LNCaP clone FGC (cell line): ENCODE measurements at regions not wholly inside any gene's neighbourhood (a gene's known extent, or its start where the extent isn't known, plus 50 kb on each side); places are given as distances from the start of the nearest gene placed in this dataset.
A peak's percentile ranks its signal among the peaks of the same experiment; 100 is the strongest.

ENCODE experiments used
- DNase-seq: peaks from one replicate; pipeline ENCODE4 v3.0.0-alpha.2; 2011; ENCODE audit warnings: low read depth
- H3K4me3 ChIP-seq: 2 replicates; pipeline ENCODE4 v1.5.1; 2011; ENCODE audit warnings: mild to moderate bottlenecking, low read depth, low read length, control low read depth
- TF ChIP-seq, protein P1 (sequence below): IDR thresholded peaks from 2 replicates; pipeline ENCODE4 v1.5.1; 2012; ENCODE audit warnings: mild to moderate bottlenecking; ENCODE audit not compliant: control insufficient read depth, insufficient read depth; ENCODE audit errors: extremely low read depth

DNA sequence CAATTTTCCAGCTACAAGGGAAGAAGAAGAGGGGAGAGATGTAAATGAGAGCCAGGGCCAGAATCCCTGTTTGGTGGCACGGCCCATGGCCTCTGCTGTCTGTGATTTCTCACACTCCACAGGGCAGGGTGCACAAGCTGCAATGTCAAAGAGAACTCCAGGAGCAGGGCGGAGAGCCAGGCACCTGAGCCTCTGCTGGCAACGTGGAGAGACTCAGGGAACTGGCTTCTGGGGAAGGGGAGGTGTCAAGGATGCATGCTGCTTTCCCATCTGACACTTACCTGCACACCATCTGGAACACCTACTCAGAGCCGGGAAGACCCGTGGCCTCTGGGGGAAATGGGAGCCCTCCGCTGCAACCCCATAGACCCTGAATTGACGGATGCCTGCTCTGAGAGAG is 507.5 kb upstream of the NR2F2 start:
- DNase-seq, result no peak

DNA sequence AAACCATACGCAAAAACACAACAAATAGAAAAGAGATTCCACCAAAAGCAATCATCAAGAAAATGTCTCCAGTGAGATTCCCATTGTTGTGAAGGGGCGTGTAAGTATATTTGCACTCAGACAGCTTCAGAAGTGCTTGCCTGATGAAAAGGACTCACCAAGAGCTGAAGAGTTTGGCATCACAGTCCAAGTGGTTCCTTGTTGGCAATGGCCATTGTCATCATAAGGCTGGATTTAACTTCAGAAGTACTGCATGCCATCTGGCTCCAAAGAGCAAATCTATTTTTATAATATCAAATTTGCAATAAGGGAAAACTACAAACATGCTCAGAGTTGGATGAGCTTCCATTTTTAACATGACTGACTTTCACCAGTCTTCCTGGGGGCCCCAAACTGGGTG is 505.3 kb upstream of the NR2F2 start:
- no peak for DNase-seq
- no peak overlapping the region for H3K4me3 ChIP-seq
- TF ChIP-seq, protein P1, sequence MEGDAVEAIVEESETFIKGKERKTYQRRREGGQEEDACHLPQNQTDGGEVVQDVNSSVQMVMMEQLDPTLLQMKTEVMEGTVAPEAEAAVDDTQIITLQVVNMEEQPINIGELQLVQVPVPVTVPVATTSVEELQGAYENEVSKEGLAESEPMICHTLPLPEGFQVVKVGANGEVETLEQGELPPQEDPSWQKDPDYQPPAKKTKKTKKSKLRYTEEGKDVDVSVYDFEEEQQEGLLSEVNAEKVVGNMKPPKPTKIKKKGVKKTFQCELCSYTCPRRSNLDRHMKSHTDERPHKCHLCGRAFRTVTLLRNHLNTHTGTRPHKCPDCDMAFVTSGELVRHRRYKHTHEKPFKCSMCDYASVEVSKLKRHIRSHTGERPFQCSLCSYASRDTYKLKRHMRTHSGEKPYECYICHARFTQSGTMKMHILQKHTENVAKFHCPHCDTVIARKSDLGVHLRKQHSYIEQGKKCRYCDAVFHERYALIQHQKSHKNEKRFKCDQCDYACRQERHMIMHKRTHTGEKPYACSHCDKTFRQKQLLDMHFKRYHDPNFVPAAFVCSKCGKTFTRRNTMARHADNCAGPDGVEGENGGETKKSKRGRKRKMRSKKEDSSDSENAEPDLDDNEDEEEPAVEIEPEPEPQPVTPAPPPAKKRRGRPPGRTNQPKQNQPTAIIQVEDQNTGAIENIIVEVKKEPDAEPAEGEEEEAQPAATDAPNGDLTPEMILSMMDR, result no peak

More for the DNA sequence above, 507.5 kb upstream of the NR2F2 start:
- TF ChIP-seq, protein P1, result no peak
- no peak overlapping the region for H3K4me3 ChIP-seq

DNA sequence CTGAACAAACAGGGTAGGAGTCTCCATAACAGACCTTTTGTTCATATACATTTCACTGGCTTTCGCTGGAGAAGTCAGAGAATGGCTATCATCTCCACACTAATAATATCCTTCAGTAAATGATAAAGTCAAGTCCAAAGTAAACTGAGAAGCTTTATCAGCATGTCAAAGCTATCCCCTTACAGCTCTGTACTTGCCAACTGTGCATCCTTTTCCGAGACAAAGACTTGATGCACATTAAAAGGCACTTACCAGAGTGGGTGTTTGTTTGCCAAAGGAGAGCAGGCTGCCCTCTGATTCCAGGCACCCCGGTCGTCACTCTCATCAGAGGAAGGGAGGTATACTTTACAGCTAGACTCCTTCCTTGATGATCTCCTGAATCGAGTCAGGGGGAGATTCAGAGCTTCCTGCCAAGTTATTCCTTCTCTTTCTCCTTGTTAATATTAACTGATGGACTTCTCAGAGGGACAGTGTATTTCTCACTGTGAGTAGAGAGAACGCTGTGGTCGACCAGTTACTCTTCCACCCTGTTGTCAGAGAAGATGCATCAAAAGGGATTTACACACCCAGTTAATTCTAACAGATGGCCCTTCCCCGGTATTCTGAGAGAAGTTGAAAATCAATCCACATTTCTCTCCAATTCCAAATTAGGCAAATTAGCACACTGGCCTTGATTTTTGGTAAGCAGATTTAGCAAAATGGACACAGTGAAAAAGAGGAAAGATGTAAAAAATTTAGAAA is 504.7 kb upstream of the NR2F2 start:
- DNase-seq, result no peak
- TF ChIP-seq, protein P1, result no peak
- no peak overlapping the region for H3K4me3 ChIP-seq

DNA sequence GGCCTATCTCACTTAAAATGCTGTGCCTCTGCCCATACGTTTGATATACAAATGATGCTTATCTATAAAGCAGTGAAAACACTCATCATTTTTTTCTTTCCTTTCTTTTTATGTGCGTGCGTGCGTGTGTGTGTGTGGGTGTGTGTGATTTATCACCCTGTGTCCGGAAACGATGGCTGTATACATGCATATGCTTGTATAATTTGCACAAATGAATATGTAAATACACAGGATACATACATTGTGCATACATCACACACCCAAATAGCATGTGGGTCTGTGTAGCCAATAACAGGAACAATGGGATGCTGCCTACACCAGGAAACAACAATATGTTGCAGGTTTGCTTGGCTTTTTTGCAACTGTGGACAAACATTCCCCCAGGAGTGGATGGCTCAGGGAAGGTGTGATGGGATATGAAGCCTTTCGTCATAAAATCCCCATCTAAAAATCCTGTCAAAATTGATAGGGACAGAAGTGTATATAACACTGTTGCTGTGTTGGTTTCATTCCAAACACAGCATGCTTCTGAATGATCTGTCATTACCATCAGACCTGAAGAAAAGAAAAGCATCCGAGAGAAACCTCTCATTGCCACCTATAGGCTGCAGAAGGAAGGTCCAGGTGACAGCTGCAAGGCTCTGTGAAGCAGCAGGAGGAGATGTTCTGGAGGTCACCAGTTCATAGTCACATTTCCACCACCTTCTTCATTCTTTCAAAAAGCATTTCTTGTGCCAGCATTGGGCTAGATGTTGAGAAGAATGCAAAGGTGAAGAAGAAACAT is 503.9 kb upstream of the NR2F2 start:
- H3K4me3 ChIP-seq, result no peak overlapping the region
- TF ChIP-seq, protein P1, result peak; percentile 59
- peak; percentile 23 for DNase-seq

DNA sequence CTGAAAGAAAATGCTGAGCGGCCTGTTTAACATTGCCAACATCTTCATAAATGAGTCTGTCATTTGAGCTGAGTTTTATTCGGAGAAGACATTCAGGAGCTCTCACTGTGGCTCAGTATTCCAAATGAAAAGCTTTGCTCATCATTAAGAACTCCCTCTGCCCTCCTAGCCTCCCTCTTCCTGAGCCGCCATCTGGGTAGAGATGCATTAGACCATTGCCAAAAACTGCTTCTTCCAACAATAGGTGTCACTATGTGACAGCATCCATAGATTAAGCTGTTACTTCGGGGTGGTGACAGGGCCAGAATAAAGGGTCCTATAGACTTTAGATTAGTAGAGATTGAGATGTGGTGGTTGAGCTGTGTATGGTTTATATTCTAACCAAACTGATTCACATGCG is 501.4 kb upstream of the NR2F2 start:
- TF ChIP-seq, protein P1, result 0 out of 2 replicates have a peak, but pooled peaks have one; percentile 28
- DNase-seq, result no peak
- no peak overlapping the region for H3K4me3 ChIP-seq

DNA sequence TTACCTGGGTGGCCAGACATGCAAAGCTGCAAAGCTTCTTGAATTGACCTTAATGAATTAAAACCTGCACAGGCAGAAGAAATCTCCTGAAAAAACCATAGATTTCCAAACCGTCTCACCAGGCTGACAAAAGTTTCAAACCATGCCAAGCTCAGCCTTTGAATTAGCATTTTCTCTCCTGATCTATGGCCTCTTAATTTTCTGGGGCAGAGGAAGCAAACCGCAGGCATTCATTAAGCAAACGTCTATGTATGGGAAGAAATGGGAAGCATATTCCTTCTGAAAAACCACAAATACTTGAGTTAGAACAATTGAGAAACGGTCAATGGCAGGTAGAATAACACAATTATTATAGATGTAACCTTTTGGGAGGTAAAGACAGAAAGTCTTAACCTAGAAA is 500.2 kb upstream of the NR2F2 start:
- no peak overlapping the region for H3K4me3 ChIP-seq
- TF ChIP-seq, protein P1, result no peak
- DNase-seq, result no peak
